Upper lobe of left lung (tissue), 4 donors: ENCODE measurements at regions not wholly inside any gene's neighbourhood (a gene's known extent, or its start where the extent isn't known, plus 50 kb on each side); places are given as distances from the start of the nearest gene placed in this dataset.

Experiments
- CTCF ChIP-seq, 6 experiments: fragments of 450-650 bp in 4 of 6; fragments of 200-600 bp in 2 of 6; sonication (generic) in 2 of 6; IDR thresholded peaks; one replicate each; pipeline ENCODE4 v1.5.1; 2016 to 2019; ENCODE audit warnings: antibody characterized with exemption in 6 of 6
- EP300 ChIP-seq, 4 donors: sonication (generic); formaldehyde crosslinking; IDR thresholded peaks; one replicate each; pipeline ENCODE4 v1.5.1; 2017; ENCODE audit warnings: antibody characterized with exemption in 4 of 4, control low read depth in 2 of 4
- POLR2A ChIP-seq, 4 donors: fragments of 450-650 bp; IDR thresholded peaks; one replicate each; pipeline ENCODE4 v1.5.1; 2016 to 2017; ENCODE audit warnings: antibody characterized with exemption in 4 of 4, mild to moderate bottlenecking in 2 of 4
- POLR2AphosphoS5 ChIP-seq, 2 donors: sonication (generic); formaldehyde crosslinking; IDR thresholded peaks; one replicate each; pipeline ENCODE4 v1.5.1; 2017; ENCODE audit warnings: antibody characterized with exemption in 2 of 2

GRCh38 chr18:34311468-34311867, 86.8 kb upstream of the NOL4 start:
- TF ChIP-seq CTCF (IDR thresholded peaks at IDR 0.05) (no peak), POLR2AphosphoS5 (IDR thresholded peaks at IDR 0.05) (no peak), POLR2A (IDR thresholded peaks at IDR 0.05) (no peak), EP300 (IDR thresholded peaks at IDR 0.05) (no peak)
